Endothelial cell of umbilical vein (primary cell): ENCODE measurements at regions not wholly inside any gene's neighbourhood (a gene's known extent, or its start where the extent isn't known, plus 50 kb on each side); places are given as distances from the start of the nearest gene placed in this dataset.

Experiments used
- BruUV-seq: library from RNA; stranded (reverse); fragments of 400-500 nt; replicated peaks from 2 replicates; lab custom pipeline; 2021; lab: Mats Ljungman, UMichigan
- CTCF ChIA-PET: fragments of 300-600, 350-600 bp; sonication (Branson Sonifier 250); formaldehyde crosslinking; loops from one replicate; lab custom pipeline; 2021; ENCODE audit warnings: antibody characterized with exemption, inconsistent platforms; lab: Charles Lee
- POLR2A ChIA-PET: fragments of 300-600, 350-600 bp; sonication (Branson Sonifier 250); formaldehyde crosslinking; loops from one replicate; lab custom pipeline; 2021; ENCODE audit warnings: antibody characterized with exemption, inconsistent platforms; lab: Charles Lee
- DNase-seq: peaks from one replicate; pipeline ENCODE4 v3.0.0-alpha.2; 2011; ENCODE audit warnings: low read depth, low spot score
- FAIRE-seq: peaks from 2 replicates; lab custom pipeline; 2011; peaks lifted over from hg19 to GRCh38; lab: Jason Lieb, UNC
- H2AFZ ChIP-seq: 2 replicates; pipeline ENCODE4 v1.6.0; 2012; ENCODE audit warnings: low read depth, low read length, control low read depth, inconsistent platforms
- H3K27ac ChIP-seq: 2 replicates; pipeline ENCODE4 v1.5.1; 2011; ENCODE audit warnings: low read depth, mild to moderate bottlenecking, control low read depth, low read length, moderate library complexity; ENCODE audit not compliant: insufficient read depth
- H3K27me3 ChIP-seq, 2 experiments: 2 replicates each; pipeline versions ENCODE4 v1.6.0 to v1.6.1; 2011; ENCODE audit warnings: low read length in 2 of 2, mixed read lengths in 1 of 2; ENCODE audit not compliant: control insufficient read depth in 2 of 2, insufficient read depth in 2 of 2
- H3K36me3 ChIP-seq, 2 experiments: 2 replicates in 1 of 2; 3 replicates in 1 of 2; pipeline ENCODE4 v1.5.1; 2011; ENCODE audit warnings: low read length in 2 of 2, mild to moderate bottlenecking in 1 of 2, moderate library complexity in 1 of 2; ENCODE audit not compliant: control insufficient read depth in 2 of 2, insufficient read depth in 2 of 2; ENCODE audit errors: extremely low read depth in 1 of 2
- H3K4me1 ChIP-seq: 3 replicates; pipeline ENCODE4 v1.5.1; 2011; ENCODE audit warnings: mild to moderate bottlenecking, low read length; ENCODE audit not compliant: control insufficient read depth, insufficient read depth; ENCODE audit errors: extremely low read depth
- H3K4me2 ChIP-seq: 2 replicates; pipeline ENCODE4 v1.6.1; 2011; ENCODE audit warnings: low read length, control low read depth, mixed read lengths; ENCODE audit not compliant: insufficient read depth
- H3K4me3 ChIP-seq, 3 experiments: fragments of 200-600 bp in 1 of 3; sonication (generic), shearing (Covaris generic) in 1 of 3; replicated peaks in 1 of 3; 2 replicates each; pipeline ENCODE4 v1.5.1; 2011 to 2016; ENCODE audit warnings: control low read depth in 3 of 3, low read length in 3 of 3, mild to moderate bottlenecking in 2 of 3, inconsistent platforms in 1 of 3, low read depth in 1 of 3, moderate library complexity in 1 of 3; ENCODE audit not compliant: insufficient read depth in 1 of 3
- H3K79me2 ChIP-seq: 2 replicates; pipeline ENCODE4 v1.6.0; 2012; ENCODE audit warnings: low read length, inconsistent platforms; ENCODE audit not compliant: control insufficient read depth, insufficient read depth
- H3K9ac ChIP-seq: replicated peaks from 2 replicates; pipeline ENCODE3; 2011; ENCODE audit warnings: low read length, control low read depth; ENCODE audit not compliant: insufficient read depth; ENCODE audit errors: extremely low read depth
- H3K9me1 ChIP-seq: replicated peaks from 3 replicates; pipeline ENCODE4 v1.6.0; 2011; ENCODE audit warnings: mild to moderate bottlenecking, low read length; ENCODE audit not compliant: control insufficient read depth, insufficient read depth; ENCODE audit errors: extremely low read depth
- H3K9me3 ChIP-seq: replicated peaks from 2 replicates; pipeline ENCODE4 v1.5.1; 2012; ENCODE audit warnings: low read length, inconsistent platforms; ENCODE audit not compliant: control insufficient read depth, insufficient read depth
- H4K20me1 ChIP-seq: replicated peaks from 2 replicates; pipeline ENCODE3; 2011; ENCODE audit warnings: mild to moderate bottlenecking, low read length; ENCODE audit not compliant: control insufficient read depth, insufficient read depth; ENCODE audit errors: extremely low read depth
- EZH2 ChIP-seq: IDR thresholded peaks from 2 replicates; pipeline ENCODE4 v1.6.1; 2012; ENCODE audit warnings: borderline replicate concordance, low read depth, mild to moderate bottlenecking, moderate library complexity, low read length, inconsistent platforms; ENCODE audit not compliant: severe bottlenecking
- FOS ChIP-seq: IDR thresholded peaks from 2 replicates; pipeline ENCODE4 v1.6.1; 2011; ENCODE audit warnings: mild to moderate bottlenecking, low read length, moderate library complexity, borderline replicate concordance; ENCODE audit not compliant: insufficient read depth
- GATA2 ChIP-seq: IDR thresholded peaks from 2 replicates; pipeline ENCODE4 v1.7.0; 2011; ENCODE audit warnings: low read depth, mild to moderate bottlenecking, moderate library complexity, mixed read lengths, low read length; ENCODE audit not compliant: insufficient read length, insufficient read depth
- JUN ChIP-seq: IDR thresholded peaks from 2 replicates; pipeline ENCODE4 v1.6.1; 2011; ENCODE audit warnings: borderline replicate concordance, low read depth; ENCODE audit not compliant: insufficient read length, insufficient read depth
- MYC ChIP-seq: IDR thresholded peaks from one replicate; pipeline ENCODE4 v1.6.1; 2011; ENCODE audit warnings: mild to moderate bottlenecking, low read depth, low read length
- POLR2A ChIP-seq: IDR thresholded peaks from 2 replicates; pipeline ENCODE4 v1.6.1; 2012; ENCODE audit warnings: low read depth, mild to moderate bottlenecking, control low read depth, low read length
- POLR2AphosphoS5 ChIP-seq: IDR thresholded peaks from 2 replicates; pipeline ENCODE4 v1.6.1; 2012; ENCODE audit warnings: low read depth, mild to moderate bottlenecking, control low read depth, low read length, moderate library complexity; ENCODE audit not compliant: insufficient read depth
- dilution Hi-C: fragments of 300-500 bp; cut with MboI; formaldehyde crosslinking; loops from one replicate; pipeline ENCODE4 v1.15.0; 2019; ENCODE audit warnings: low sequenced_read_pairs; ENCODE audit not compliant: extremely low pct_ligation_motif_present
- intact Hi-C: fragments of 100-400 bp; cut with micrococcal nuclease; formaldehyde crosslinking; loops from one replicate; pipeline ENCODE4 v1.10.0; 2022
- TF ChIP-seq, protein P1 (sequence below): IDR thresholded peaks from 2 replicates; pipeline ENCODE4 v1.6.1; 2011; ENCODE audit not compliant: insufficient read depth, insufficient read length
- TF ChIP-seq, protein P2 (sequence below), 2 donors: IDR thresholded peaks; 1 replicate in 1 of 2; 2 replicates in 1 of 2; pipeline ENCODE4 v1.5.1; 2011; ENCODE audit warnings: low read length in 2 of 2, mild to moderate bottlenecking in 2 of 2, moderate library complexity in 2 of 2, control low read depth in 1 of 2, inconsistent platforms in 1 of 2, low read depth in 1 of 2; ENCODE audit not compliant: insufficient read depth in 1 of 2; ENCODE audit errors: extremely low read depth in 1 of 2

DNA sequence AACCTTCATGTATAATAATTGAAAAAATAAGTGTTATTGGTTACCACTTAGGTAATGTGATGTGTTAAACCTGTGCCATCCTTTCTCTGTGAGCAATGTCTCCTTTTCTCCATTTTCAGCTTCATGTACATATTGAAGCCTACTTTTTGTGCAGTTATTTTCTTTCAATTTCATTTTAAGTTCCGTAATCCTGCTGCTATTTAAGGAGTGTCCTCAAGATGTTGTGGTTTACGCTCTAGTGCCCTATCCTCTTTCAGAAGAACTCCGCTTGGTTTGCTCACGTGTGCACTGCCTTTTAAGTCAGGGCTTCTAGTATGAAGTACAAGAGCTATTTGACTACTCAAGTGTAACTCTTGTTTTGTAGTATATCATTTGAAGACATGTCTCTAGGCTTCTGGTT is 2253.2 kb upstream of the TENM3 start:
- no peaks in the 10 kb centered on the region for H3K4me1 ChIP-seq
- H2AFZ ChIP-seq, result no peak overlapping the region
- no peak overlapping the region for H3K9ac ChIP-seq
- H3K9me3 ChIP-seq, result no peaks in the 10 kb centered on the region
- dilution Hi-C loops, result no loop called here
- no peaks in the 10 kb centered on the region for H3K79me2 ChIP-seq
- no TSS peak for BruUV-seq
- no peak overlapping the region for H3K4me2 ChIP-seq
- FAIRE-seq (no peak), DNase-seq (no peak)
- no peaks in the 10 kb centered on the region for H3K36me3 ChIP-seq
- no peak overlapping the region for H3K4me3 ChIP-seq
- CTCF ChIA-PET, result interaction anchor here (0.7 kb wide), 1 partner anchor 85 kb away, joined by 3 read pairs; no protein-coding TSS in a partner anchor
- no peaks in the 10 kb centered on the region for H3K27me3 ChIP-seq
- intact Hi-C loops, result no loop called here
- no peaks in the 10 kb centered on the region for H3K9me1 ChIP-seq
- H4K20me1 ChIP-seq, result no peaks in the 10 kb centered on the region
- POLR2A ChIA-PET, result no interaction called here
- H3K27ac ChIP-seq, result no peak overlapping the region
- TF ChIP-seq FOS (no peak), POLR2A (no peak), JUN (no peak), MYC (no peak), POLR2AphosphoS5 (no peak), EZH2 (no peak), GATA2 (no peak)
- TF ChIP-seq, protein P1, sequence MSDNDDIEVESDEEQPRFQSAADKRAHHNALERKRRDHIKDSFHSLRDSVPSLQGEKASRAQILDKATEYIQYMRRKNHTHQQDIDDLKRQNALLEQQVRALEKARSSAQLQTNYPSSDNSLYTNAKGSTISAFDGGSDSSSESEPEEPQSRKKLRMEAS, result no peak
- TF ChIP-seq, protein P2, sequence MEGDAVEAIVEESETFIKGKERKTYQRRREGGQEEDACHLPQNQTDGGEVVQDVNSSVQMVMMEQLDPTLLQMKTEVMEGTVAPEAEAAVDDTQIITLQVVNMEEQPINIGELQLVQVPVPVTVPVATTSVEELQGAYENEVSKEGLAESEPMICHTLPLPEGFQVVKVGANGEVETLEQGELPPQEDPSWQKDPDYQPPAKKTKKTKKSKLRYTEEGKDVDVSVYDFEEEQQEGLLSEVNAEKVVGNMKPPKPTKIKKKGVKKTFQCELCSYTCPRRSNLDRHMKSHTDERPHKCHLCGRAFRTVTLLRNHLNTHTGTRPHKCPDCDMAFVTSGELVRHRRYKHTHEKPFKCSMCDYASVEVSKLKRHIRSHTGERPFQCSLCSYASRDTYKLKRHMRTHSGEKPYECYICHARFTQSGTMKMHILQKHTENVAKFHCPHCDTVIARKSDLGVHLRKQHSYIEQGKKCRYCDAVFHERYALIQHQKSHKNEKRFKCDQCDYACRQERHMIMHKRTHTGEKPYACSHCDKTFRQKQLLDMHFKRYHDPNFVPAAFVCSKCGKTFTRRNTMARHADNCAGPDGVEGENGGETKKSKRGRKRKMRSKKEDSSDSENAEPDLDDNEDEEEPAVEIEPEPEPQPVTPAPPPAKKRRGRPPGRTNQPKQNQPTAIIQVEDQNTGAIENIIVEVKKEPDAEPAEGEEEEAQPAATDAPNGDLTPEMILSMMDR (IDR thresholded peaks at IDR 0.05; ENCODE audit: extremely low read depth in 1 of 2, insufficient read depth in 1 of 2, low read depth in 1 of 2, low read length in 2 of 2), result no peak
